ELR (cell line): ENCODE measurements at regions not wholly inside any gene's neighbourhood (a gene's known extent, or its start where the extent isn't known, plus 50 kb on each side); places are given as distances from the start of the nearest gene placed in this dataset.
A peak's percentile ranks its signal among the peaks of the same experiment; 100 is the strongest.
"Not testable (repeated sequence)": the region's sequence is repeated elsewhere in the genome, so short reads cannot be mapped to it uniquely, and the experiment has no call there.

Experiments used
- DNase-seq: peaks from one replicate; pipeline ENCODE4 v3.0.0-alpha.2; 2015; ENCODE audit warnings: low read depth

DNA sequence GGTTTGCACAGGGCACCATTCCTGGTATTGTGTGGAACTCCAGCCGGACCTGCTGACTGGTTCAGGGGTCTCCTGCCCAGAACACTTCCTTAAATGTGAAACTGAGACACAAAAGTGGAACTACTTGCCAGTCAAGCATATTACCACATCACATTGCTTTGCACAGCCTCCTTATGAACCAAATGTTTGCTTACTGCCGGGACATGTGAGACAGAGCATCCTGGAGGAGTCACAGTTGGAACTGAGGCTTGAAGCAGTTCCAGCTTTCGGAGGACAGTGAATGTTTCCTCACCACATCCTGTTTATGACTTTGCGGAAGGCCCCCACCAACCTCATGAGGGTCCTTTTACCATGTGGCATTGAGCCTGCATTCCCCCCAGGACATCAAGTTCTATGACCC is 105.8 kb upstream of the ARHGAP42 start:
- peak; percentile 7 for DNase-seq

DNA sequence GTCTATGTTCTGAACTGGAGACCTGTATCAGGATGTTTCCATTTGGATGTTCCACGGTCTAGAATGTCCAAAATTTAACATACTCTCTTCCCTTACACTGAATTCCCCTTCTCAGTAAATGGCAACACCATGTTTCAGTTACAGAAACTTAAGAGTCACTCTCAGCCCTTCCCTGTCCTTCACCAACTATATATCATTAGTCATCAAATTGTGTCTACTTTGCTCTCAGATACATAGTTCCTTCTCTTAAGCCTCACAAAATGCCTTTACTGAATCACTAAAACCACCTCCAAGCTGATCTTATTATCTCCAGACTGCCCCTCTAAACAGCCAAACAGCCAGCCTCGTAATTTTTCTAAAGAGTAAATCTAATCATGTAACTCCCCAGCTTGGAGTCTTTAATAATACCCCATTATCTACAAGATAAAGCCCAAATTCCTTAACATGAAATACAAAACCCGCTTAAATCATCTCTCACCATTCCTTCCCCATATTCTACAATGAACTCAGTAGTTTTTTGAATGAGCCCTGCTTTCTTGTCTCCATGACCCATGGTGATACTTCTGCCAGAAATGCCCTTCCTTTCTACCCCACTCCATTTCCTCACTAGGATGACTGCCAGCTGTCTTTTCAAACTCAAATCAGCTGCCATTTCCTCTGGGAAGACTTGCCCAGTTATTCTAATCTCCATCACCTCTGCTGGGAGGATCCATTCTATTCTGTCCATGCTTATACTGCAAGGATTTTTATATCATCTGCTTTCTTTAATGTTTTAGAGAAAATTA is 102.7 kb upstream of the ARHGAP42 start:
- no peak for DNase-seq

DNA sequence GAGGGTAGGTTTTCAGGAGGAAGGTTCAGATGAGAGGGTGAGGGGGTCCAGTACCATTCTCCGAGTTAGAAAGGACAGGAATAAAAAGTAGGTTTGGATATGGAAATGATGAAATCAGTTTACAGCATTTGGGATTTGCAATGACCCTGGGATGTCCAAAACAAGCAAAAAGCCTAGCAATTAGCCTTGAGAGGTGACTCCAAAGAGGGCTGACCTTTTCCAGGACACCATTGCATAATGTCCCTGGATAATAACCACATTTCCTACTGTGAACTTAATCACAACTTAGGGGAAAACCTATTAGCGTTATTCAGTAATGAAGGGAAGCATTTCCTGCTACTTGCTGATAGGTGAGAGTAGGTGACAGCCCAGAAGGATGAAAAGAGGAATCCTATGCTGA is 101.4 kb upstream of the ARHGAP42 start:
- no peak for DNase-seq

DNA sequence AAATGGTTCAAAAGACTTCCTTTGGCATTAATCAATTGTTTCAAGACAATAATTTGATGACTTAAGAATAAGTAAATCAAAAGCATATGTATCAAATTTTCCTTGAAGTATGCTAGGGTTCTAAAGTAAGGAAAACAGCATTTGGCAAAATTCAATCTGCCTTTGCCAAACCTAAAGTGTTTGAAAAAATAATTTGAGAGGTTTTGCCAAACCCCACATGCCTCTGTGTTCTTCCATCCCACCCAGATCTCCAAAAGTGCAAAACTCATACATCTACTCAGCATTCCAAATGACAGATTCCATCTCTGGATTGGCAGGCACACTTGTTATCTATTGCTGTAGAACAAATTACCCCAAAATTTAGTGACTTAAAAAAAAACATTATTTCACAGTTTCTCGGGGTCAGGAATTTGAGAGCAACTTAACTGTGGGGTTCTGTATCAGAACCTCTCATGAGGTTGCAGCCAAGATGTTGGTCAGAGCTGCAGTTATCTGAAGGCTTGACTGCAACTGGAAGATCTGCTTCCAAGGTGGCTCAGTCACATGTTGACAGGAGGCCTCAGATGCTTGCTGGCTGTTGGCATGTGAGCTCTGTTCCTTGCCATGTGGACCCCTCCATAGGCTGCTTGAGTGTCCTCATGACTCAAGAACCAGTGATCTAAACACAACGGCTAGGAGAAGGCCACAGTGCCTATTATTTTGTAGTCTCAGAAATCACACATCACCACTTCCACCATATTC is 100.6 kb upstream of the ARHGAP42 start:
- DNase-seq, result no peak

DNA sequence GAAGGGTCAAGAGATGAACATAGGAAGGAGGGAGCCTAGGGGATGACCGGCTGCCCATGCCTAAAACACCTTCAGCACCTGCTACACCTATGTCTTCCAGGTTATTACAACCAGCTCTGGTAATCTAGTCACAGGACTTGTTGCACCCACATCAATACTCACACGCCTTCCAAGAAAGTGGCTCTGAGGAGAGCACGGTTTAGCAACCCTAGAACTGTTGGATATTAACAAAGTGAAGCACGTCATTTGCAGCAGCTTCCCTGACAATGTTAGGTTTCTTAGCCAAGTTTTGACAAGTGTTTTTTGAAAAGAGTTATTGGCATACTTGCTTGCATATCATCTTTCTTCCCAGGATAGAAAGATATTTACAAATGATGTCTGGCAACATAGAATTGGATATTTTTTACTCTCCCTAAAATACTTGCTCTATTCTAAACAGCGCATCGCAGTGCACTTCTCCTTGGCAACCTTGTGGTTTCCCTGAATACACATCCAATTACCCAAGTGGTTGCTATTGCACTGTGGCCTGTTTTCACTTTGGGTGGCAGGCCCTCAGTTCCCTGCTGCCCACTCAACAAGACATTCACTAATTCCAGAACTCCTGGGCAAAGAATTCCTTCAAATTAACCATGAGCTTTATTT is 94.3 kb upstream of the ARHGAP42 start:
- DNase-seq, result no peak

DNA sequence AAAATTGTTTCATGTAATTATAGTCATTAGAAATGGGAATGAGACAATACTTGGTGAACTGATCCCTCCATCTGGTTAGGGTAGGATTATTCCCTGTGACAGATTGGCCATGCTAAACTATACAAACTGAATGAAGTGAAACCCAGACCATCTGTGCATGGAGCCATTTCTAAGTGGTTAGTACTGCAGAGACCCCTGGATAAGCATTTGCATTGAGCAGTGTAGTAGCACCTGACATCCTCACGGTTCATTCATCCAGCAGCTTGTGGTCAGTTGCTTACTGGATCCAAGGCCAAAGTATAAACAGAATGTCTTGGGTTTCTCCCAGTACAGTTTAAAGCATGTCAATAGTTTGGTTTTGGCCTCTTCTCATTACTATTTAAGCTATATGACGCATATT is 93.8 kb upstream of the ARHGAP42 start:
- DNase-seq, result no peak

DNA sequence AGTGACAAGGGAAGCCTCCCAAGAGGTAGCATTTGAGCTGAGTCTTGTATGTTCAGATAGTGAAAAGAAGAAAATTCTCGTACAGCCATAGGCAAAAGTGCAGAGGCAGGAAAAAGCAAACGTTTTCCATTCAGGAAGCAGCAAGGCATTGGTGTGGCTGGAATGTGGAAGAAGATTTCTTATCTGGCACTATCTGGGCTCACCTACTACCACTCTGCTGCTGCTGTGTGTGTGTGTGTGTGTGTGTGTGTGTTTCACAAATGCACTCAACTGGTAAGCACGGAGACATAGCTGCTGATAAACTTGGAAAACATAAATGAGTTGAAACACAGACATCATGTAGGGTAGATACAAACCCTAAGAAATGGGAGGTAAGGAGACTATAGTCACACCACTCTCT is 92.8 kb upstream of the ARHGAP42 start:
- DNase-seq, result no peak

DNA sequence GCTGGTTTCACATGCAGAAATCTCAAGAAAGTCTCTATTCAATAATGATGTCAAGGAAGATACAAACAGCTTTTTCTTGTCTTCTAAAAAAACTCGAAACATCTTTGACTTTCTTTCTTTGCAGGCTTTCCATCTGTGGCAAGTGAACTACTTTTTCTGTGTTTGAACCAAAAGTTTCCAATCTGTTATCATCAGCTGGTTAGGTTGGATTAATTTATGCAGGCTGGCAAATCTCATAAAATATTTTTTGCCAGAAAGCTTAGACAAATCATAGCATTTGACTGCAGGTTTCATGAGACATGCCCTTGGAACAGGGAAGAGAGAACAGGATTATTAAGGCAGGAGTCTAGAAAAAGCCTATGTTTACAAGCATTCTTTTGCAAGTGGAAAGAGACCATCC is 86.1 kb upstream of the ARHGAP42 start:
- no peak for DNase-seq

DNA sequence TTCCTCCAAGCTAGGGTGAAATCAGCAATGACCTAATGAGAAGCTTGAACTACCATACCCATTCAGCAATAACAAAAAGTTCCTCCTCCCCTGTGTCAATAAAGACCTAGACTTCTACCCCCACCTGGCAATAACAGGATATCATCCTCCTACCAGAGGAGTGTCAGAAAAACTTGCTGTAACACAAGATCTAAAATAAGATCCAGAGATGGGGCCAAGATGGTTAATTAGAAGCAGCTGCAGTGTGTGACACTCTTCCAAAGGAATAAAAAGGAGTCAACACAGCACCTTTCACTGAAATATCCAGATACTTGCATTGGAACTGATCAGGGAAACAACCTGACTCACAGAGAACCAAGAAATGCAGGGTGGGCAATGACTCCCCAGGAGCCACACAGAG is 84.4 kb upstream of the ARHGAP42 start:
- DNase-seq, result no peak

DNA sequence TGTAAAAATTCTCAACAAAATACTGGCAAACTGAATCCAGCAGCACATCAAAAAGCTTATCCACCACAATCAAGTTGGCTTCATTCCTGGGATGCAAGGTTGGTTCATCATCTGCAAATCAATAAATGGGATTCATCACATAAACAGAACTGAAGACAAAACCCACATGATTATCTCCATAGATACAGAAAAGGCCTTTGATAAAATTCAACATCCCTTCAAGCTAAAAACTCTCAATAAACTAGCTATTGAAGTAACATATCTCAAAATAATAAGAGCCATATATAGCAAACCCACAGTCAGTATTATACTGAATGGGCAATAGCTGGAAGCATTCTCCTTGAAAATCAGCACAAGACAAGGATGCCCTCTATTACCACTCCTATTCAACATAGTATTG is 79.3 kb upstream of the ARHGAP42 start:
- not testable (repeated sequence) for DNase-seq

DNA sequence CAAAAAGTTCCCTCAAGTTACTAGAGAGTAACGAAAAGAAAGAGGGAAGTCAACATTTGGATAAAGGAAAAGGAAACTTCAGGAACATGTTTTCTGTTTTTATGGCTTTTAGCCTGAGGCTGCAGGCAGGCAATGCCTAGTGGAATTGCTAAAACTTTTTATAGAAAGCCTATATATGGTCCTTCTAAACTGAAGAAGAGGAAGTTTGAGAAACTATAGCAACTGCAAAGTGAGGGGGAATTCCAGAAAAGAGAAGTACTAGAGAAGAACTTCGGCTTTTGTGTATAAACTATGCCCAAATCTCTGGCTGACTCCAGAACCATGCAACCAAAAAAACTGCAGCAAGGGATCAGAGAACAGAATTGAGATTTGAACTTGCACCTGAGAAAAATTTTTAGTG is 74.3 kb upstream of the ARHGAP42 start:
- no peak for DNase-seq

DNA sequence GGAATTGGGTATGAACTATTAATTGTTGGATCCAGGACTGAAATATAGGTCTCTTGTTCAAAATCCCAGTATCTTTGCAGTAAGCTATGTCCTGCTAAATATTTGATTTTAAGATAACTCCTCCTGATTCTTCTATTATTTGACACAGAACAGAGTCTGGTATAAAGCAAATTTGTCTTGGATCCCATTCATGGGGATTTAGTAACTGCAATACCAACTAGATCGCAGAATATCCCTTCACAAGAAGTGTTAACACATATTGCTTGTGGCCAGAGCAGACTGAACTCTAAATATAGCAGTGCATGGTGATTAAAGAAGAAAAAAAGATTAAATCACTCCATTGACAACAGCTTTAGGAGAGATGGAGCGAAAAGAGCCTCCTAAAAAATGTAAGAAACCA is 68.2 kb upstream of the ARHGAP42 start:
- DNase-seq, result no peak

DNA sequence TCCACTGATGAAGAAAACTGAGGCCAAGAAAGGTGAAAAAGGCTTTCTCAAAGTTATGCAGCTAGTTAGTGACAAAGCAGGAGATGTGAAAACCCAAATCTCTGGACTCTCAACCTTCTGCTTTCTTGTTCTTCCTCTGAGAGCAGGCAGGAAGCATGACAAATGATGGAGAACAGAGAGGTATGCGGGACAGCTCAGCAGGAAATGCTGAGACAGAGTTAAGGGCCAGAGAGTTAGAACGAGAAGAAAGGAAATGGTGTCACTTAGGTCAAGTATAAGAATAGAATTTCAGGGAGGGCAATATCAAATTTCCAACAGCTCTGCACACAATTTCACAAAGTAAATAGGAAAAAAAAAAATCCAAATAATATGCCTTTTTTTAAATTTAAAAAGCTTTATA is 67.6 kb upstream of the ARHGAP42 start:
- peak; percentile 68 for DNase-seq

DNA sequence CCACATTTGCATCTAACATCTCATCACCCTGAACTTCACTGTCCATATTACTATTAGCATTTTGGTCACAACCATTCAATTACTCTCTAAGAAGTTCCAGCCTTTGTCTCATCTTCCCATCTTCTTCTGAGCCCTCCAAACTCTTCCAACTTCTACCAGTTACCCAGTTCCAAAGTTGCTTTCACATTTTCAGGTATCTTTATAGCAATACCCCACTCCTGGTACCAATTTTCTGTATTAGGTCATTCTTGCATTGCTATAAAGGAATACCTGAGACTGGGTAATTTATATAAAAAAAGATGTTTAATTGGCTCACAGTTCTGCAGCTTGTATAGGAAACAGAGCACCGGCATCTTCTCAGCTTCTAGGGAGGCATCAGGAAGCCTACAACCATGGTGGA is 64.7 kb upstream of the ARHGAP42 start:
- no peak for DNase-seq

DNA sequence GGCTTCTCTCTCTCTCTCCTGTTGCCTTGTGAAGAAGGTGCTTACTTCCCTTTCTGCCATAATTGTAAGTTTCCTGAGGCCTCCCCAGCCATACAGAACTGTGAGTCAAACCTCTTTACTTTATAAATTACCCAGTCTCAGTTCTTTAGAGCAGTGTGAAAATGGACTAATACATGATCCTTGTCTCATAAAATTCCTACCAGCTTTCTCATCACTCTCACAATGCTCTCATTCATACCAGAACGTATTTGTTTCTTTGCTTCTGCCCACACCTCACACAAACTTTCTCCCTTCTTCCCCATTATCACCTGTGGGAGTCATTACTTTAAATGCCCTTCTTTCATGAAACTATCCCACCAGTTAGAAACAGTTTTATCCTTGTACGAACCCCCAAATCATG is 62.7 kb upstream of the ARHGAP42 start:
- DNase-seq, result peak; percentile 22

DNA sequence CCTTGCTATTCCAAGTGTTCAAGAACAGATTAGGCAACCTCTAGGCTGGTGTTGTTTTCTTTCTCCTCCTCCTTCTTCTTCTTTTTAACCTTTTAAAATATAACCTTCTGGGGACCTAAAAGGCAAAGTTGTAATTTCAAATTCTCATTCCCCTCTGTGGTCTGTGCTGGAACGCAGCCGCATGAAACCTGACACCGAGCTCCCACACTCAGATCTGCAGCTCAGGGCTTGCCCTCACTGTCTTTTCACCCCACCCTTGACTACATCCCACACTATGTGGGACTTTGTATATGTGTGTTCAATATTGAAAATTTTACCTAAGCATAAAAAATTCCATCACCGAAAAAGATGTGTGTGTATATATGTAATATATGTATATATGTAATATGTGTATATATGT is 62.0 kb upstream of the ARHGAP42 start:
- DNase-seq, result no peak

DNA sequence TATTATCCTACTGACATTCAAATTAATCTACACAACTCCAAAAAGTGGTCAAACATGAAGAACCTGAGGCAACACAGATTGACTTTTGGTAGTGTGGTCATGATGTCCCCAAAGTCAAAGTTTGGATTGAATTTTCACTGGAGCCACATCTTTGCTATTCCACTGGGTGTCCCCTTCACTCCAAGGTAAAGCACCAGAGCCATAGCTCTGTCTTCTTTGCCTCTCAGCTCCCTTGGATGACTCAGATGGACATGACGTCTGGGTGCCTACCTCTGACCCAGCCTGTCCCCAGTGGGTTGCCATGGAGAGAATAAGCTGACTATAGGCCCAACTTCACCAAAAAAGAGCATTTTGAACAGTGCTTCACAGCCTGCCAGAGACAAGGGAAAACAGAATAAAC is 57.4 kb upstream of the ARHGAP42 start:
- peak; percentile 27 for DNase-seq

DNA sequence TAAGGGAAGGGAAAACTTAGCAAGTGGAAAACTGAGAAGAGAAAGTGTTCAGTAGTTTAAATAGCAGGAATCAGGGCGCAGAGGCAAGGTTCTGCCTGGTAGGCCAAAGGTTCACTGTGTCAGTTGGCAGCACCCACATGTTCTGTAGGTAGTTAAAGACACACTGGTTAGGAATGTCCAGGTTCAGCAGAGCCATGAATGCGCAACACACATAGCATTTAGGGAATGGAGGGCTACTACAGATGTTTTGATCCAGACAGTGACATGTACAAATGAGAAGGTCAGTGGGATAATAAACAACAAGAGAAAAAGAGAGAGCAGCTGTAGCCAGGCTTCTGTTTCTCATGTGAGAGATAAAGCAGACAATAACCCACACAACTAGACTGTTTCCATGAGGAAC is 56.2 kb upstream of the ARHGAP42 start:
- no peak for DNase-seq

DNA sequence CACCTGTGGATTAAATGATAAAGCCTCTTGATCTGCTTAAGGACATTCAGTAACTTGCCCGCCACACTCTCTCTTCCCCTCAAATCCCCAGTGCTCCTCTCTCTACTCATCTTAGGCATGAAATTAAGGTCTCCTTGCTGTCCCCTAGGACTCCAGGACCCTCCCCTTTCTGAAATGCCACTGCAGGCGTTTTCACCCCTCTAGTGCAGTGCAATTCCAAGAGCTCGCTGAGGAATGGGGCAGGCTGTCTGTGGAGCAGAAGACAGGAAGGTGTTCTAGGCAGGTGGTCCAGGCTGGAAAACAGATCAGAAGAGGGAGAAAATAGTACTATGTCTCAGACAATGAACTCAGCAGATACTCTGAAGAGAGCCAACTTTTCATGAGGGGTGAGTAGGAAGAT is 55.8 kb upstream of the ARHGAP42 start:
- DNase-seq, result no peak

DNA sequence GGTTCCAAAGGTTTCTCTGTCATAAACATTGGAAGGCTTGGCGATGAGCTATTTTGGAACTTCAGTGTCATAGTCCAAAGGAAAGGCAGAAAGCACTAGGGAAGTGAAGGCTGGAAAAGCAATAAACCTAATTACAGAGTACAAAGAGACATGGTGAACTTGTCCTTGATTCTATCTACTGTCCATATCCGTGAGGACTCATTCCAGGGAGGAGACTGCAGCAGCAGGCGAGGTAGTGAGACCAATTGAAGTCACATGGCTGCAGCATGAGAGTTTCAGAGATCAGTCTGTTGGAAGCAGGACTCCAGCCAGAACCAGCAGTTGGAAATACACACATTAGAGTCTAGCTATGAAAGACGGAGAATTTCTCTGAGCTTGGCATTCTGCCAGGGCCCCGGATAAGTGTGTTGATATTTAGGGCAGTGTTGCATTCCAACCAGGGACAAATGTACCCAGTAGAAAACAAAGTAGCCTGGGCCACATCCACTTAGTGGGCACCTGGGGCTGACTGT is 54.1 kb upstream of the ARHGAP42 start:
- DNase-seq, result peak; percentile 10

DNA sequence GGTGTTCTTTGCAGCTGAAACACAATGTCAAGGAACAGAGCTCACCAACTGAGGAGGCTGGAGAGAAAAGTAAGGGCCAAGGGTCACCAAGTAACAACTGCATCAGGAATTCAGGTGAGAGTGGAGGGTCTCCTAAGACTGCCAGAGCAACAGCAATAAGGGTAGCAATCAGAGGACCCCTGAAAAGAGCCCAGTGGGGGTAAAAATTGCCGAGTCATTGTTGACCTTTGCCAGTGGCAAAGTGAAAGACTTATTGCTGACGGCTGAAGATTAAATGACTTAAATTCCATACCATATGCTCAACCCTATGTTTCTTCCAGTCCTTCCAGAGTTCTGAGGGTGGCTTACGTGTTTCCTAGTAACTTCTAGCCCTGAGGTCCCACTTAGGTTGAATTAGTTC is 51.9 kb upstream of the ARHGAP42 start:
- DNase-seq, result no peak

DNA sequence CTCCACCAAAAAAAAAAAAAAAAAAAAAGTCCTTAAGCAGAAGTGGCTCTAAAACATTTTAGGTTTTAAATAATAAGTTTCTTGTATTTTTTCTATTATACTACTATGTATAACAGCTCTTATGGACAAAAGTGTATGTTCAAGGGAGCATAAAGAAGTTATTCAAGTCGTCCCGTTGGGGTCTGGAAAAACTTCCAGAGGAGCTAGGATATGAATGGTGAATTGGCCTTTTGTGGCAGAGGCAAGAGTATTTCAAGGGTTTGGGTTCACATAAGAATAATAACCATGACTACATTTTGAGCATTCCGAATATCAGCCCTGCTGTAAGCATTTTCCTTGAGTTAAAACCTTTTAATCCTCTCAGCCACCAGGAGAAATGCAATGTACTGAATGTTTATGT is 50.6 kb upstream of the ARHGAP42 start:
- DNase-seq, result no peak
